ENCODE measurements at regions not wholly inside any gene's neighbourhood (a gene's known extent, or its start where the extent isn't known, plus 50 kb on each side); places are given as distances from the start of the nearest gene placed in this dataset.

DNA sequence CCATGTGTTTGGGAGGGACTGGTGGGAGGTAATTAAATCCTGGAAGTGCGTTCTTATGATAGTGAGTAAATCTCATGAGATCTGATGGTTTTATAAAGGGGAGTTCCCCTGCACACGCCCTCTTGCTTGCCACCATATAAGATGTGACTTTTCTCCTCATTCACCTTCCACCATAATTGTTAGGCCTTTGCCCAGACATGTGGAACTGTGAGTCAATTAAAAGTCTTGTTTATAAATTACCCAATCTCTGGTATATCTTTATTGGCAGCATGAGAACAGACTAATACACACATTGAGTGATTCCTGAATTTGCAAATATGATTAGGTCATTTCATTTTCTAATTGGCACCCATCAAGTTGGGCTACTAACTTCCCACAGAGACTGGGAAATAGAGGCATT is 977.2 kb downstream of the SLITRK1 start:
- H3K4me3 Mint-ChIP-seq, result no peak overlapping the region
- Histone ChIP-seq H2AFZ (no peak overlapping the region), H3F3A (replicated peaks; ENCODE audit: low read depth) (no peaks in the 10 kb centered on the region), H3K79me2 (replicated peaks; ENCODE audit: insufficient read depth) (no peaks in the 10 kb centered on the region), H3K9me2 (ENCODE audit: insufficient read depth) (no peaks in the 10 kb centered on the region), H4K20me1 (replicated peaks; ENCODE audit: insufficient read depth) (no peaks in the 10 kb centered on the region), H3K27me3 (ENCODE audit: insufficient read depth) (no peaks in the 10 kb centered on the region), H3K36me3 (ENCODE audit: insufficient read depth) (no peaks in the 10 kb centered on the region), H3K27ac (ENCODE audit: low read depth) (no peak overlapping the region), H3K4me1 (ENCODE audit: insufficient read depth) (peaks cover 18% of the 10 kb centered on the region), H3K4me2 (no peak overlapping the region), H3K4me3 (no peak overlapping the region)
- H3K4me1 Mint-ChIP-seq, result peaks cover 14% of the 10 kb centered on the region
- TF ChIP-seq JUNB (IDR thresholded peaks at IDR 0.05; ENCODE audit: unreplicated experiment), result no peak
- TF ChIP-seq STAT1 (IDR thresholded peaks at IDR 0.05; ENCODE audit: unreplicated experiment), result no peak
- TF ChIP-seq, protein P1, sequence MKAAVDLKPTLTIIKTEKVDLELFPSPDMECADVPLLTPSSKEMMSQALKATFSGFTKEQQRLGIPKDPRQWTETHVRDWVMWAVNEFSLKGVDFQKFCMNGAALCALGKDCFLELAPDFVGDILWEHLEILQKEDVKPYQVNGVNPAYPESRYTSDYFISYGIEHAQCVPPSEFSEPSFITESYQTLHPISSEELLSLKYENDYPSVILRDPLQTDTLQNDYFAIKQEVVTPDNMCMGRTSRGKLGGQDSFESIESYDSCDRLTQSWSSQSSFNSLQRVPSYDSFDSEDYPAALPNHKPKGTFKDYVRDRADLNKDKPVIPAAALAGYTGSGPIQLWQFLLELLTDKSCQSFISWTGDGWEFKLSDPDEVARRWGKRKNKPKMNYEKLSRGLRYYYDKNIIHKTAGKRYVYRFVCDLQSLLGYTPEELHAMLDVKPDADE (IDR thresholded peaks at IDR 0.05), result no peak
- no peak for TF ChIP-seq NANOG (IDR thresholded peaks at IDR 0.05; ENCODE audit: borderline replicate concordance)
- no peak for TF ChIP-seq ZNF462 (CRISPR knock-in tag; IDR thresholded peaks at IDR 0.05)
- no peak for TF ChIP-seq POLR2AphosphoS5 (IDR thresholded peaks at IDR 0.05; ENCODE audit: low read depth)
- 0 out of 3 replicates have a peak, but pooled peaks cover 3% of the 10 kb centered on the region for H3K36me3 Mint-ChIP-seq (ENCODE audit: low read depth)
- ATAC-seq (no peak), DNase-seq (ENCODE audit: low spot score) (no peak)
- no peaks in the 10 kb centered on the region for H3K9me3 Mint-ChIP-seq
- H3K27ac Mint-ChIP-seq, result no peak overlapping the region
- no peaks in the 10 kb centered on the region for H3K27me3 Mint-ChIP-seq (ENCODE audit: insufficient read depth, low read depth, poor library complexity)
